ENCODE measurements at regions not wholly inside any gene's neighbourhood (a gene's known extent, or its start where the extent isn't known, plus 50 kb on each side); places are given as distances from the start of the nearest gene placed in this dataset.

DNA sequence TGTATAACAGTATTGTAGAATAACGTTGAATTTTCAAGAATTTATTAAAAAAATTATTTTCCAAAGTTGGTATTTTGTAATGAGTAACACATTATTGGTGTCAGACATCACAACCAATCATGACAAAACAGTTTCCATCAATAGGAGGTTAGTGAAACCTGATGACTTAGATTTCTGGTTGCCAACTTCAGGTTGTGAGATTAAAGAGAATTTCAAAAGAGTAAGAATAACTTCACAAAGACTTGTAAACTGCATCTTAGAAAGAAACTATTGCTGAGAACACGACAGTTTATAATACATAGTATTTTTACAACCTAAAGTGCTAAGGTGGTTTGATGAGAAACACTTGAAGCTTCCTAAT is 159.2 kb upstream of the ARG1 start:
- intact Hi-C loops (cut with DNase I; ENCODE audit: low total_unique reads), result no loop called here

GRCh38 chr6:131414956-131415355 is 158.1 kb upstream of the ARG1 start:
- H3K4me1 ChIP-seq, result no peaks in the 10 kb centered on the region
- no peak for DNase-seq
- TF ChIP-seq POLR2A (IDR thresholded peaks at IDR 0.05), result no peak
- TF ChIP-seq CTCF (IDR thresholded peaks at IDR 0.05), result no peak
- no peaks in the 10 kb centered on the region for H3K36me3 ChIP-seq (ENCODE audit: low read depth, missing control alignments)
- H3K4me3 ChIP-seq, result no peak overlapping the region
- H3K27me3 ChIP-seq, result no peaks in the 10 kb centered on the region
- H3K9me3 ChIP-seq, result no peaks in the 10 kb centered on the region
- no peak overlapping the region for H3K27ac ChIP-seq
- intact Hi-C loops (cut with DNase I; ENCODE audit: low total_unique reads), result no loop called here
- 80% methylated on average over 7 of the region's 7 CpGs for WGBS, 2 donors

More for the DNA sequence above, 159.2 kb upstream of the ARG1 start:
- no peaks in the 10 kb centered on the region for H3K36me3 ChIP-seq (ENCODE audit: low read depth, missing control alignments)
- no peaks in the 10 kb centered on the region for H3K27me3 ChIP-seq
- no peak overlapping the region for H3K27ac ChIP-seq
- no peaks in the 10 kb centered on the region for H3K4me1 ChIP-seq
- DNase-seq, result no peak
- WGBS, 2 donors, result 80 to 85% methylated on average over 2 of the region's 2 CpGs
- no peaks in the 10 kb centered on the region for H3K9me3 ChIP-seq
- H3K4me3 ChIP-seq, result no peak overlapping the region
- no peak for TF ChIP-seq POLR2A (IDR thresholded peaks at IDR 0.05)

GRCh38 chr6:131418441-131418840 is 154.6 kb upstream of the ARG1 start:
- no peak for DNase-seq
- Histone ChIP-seq H3K4me1 (no peaks in the 10 kb centered on the region), H3K27ac (no peak overlapping the region), H3K36me3 (ENCODE audit: low read depth, missing control alignments) (no peaks in the 10 kb centered on the region), H3K27me3 (no peaks in the 10 kb centered on the region), H3K4me3 (no peak overlapping the region), H3K9me3 (no peaks in the 10 kb centered on the region)
- intact Hi-C loops (cut with DNase I; ENCODE audit: low total_unique reads), result no loop called here
- 63 to 69% methylated on average over 5 of the region's 5 CpGs for WGBS, 2 donors
- TF ChIP-seq CTCF (IDR thresholded peaks at IDR 0.05), result no peak
- TF ChIP-seq POLR2A (IDR thresholded peaks at IDR 0.05), result no peak

GRCh38 chr6:131419702-131420101 is 153.3 kb upstream of the ARG1 start:
- DNase-seq, result peak; percentile 41
- H3K4me3 ChIP-seq, result no peak overlapping the region
- H3K9me3 ChIP-seq, result no peaks in the 10 kb centered on the region
- no peaks in the 10 kb centered on the region for H3K36me3 ChIP-seq (ENCODE audit: low read depth, missing control alignments)
- no peak overlapping the region for H3K27ac ChIP-seq
- intact Hi-C loops (cut with DNase I; ENCODE audit: low total_unique reads), result no loop called here
- H3K4me1 ChIP-seq, result no peaks in the 10 kb centered on the region
- H3K27me3 ChIP-seq, result no peaks in the 10 kb centered on the region
- 21 to 42% methylated on average over 1 of the region's 1 CpG for WGBS, 2 donors
- no peak for TF ChIP-seq CTCF (IDR thresholded peaks at IDR 0.05)
- no peak for TF ChIP-seq POLR2A (IDR thresholded peaks at IDR 0.05)

DNA sequence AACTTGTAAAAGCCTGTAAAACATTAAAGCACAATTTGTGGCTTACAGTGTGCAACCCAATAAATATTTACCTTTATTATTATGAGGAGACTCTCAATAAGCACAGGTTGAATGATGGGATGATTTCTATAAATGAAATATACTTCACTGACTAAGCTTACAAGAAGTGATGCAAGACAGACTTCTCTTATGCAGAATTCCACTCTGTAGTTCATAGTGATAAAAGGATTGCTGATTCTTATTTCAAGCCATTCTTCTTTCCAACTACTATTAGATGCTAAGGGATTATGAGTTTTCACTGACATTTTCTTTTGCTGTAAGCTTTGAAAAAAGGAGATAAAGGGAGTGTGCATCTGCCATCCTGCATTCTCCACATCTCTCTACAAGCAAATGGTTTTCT is 149.0 kb upstream of the ARG1 start:
- intact Hi-C loops (cut with DNase I; ENCODE audit: low total_unique reads), result no loop called here
- Histone ChIP-seq H3K27ac (no peak overlapping the region), H3K36me3 (ENCODE audit: low read depth, missing control alignments) (no peaks in the 10 kb centered on the region), H3K27me3 (no peaks in the 10 kb centered on the region), H3K4me3 (no peak overlapping the region), H3K4me1 (peaks cover 12% of the 10 kb centered on the region), H3K9me3 (no peaks in the 10 kb centered on the region)
- TF ChIP-seq CTCF (IDR thresholded peaks at IDR 0.05) (no peak), POLR2A (IDR thresholded peaks at IDR 0.05) (no peak)
- no peak for DNase-seq
